NCI-H345 treated with DMSO at 0.1 percent for 48 hours (cell line): ENCODE measurements at regions not wholly inside any gene's neighbourhood (a gene's known extent, or its start where the extent isn't known, plus 50 kb on each side); places are given as distances from the start of the nearest gene placed in this dataset.

Source experiments
- DNase-seq: peaks from one replicate; lab custom pipeline; 2025; ENCODE audit not compliant: unreplicated experiment; lab: John Stamatoyannopoulos, UW

DNA sequence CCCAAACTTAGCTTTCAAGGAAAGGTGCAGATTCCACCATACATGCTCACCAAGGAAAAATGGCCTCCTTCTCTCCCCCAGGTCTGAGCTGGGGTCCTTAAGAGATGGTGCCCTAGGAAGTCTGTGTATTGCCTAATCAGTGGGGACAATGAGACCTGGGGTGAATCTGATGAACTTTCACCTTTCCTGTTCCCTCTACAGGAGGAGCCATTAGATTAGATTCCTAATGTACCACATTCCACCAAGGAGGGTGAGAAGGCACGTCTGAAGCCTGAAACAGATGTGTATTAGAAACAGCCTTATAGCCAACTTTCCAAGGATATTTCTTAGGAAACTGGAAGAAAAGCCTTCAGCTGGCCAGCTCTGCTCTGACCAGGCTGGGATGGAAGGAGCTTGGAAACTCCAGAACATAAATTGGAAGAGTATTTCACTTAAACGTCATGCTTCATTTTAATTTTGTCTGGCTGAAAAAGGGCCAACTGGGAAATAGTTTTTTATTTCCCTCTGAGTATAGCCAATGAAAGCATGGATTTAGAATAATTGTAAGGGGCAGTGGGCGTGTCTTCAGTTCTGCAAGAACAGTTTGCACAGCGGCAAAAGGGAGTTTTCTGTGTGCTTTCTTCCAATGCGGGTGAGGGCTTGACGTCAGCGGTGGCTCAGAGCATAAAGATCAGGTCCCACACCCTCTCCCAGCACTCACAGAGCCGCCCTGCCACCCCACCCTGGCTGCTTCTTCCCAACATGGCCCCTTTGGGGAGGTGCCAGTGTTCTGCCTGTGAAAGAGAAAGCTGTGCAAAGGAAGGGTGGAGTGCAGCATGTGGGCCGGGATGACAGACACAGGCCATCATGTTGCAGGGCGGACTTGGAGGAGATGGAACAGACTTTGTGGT is 210.9 kb downstream of the ESM1 start:
- no peak for DNase-seq

DNA sequence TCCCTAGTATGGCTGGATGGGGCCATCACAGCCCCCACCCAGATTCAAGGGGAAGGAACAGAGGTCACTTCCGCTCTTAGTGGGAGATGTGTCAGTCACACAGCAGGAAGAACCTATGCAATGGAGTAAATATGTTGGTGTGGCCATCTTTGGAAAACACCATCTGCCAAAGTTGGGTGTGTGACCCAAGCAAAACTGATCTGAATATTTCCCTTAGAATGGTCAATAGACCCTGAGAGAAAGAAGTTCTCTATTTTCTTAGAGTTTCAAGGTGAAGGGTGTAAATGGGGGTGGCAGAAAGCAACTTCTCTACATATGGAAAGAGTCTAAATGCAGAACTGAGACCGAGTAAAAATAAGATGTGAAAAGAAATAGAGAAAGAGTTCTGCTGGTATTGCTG is 212.7 kb downstream of the ESM1 start:
- no peak for DNase-seq

DNA sequence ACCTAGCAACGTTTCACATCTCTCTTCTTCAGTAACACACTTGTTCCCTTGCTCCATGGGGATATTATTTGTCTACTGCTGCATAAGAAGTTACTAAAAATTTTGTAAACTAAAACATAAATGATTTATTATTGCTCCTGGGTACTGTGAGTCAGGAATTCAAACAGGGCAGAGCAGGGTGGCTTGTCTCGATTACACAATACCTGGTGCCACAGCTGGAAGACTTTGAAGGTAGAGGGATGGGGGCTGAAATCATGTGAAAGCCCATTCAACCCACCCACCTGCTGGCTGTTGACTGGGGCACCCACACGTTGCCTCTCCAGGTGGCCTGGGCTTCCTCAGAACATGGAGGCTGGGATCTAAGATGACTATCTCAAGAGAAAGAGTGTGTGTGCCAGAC is 213.2 kb downstream of the ESM1 start:
- DNase-seq, result no peak

DNA sequence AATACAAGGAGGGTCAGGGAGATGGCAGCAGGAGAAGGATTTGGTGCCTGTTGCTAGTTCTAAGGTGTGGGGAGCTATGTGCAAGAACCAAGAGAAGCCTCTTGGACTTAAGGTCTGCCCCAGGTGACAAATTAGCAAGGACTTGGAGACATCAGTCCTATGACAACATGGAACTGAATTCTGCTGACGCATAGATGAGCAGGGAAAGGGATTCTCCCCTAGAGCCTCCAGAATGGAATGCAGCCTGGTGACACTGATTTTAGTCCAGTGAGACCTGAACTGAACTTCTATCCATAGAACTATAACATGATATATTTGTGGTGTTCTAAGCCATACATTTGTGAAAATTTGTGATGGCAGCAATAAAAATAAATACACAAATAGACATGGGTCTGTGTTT is 215.6 kb downstream of the ESM1 start:
- DNase-seq, result no peak

DNA sequence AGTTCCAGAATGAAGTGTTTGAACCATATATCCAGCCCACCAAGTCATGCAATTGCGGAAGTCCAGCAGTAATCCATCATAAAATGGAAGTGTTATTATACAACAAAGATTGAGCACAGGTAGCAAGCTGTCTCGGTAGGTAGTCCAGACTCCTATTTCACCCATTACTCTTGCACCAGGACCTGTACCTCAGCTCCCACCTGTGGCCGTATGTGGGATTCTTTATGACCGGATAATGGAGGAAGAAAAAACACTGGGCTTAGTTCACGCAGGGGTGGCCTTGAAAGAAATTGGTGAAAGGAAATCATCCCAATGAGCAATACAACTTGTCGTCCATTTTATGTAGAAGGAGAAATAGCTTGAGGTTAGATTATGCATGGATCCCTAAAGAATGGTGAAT is 216.3 kb downstream of the ESM1 start:
- DNase-seq, result no peak

DNA sequence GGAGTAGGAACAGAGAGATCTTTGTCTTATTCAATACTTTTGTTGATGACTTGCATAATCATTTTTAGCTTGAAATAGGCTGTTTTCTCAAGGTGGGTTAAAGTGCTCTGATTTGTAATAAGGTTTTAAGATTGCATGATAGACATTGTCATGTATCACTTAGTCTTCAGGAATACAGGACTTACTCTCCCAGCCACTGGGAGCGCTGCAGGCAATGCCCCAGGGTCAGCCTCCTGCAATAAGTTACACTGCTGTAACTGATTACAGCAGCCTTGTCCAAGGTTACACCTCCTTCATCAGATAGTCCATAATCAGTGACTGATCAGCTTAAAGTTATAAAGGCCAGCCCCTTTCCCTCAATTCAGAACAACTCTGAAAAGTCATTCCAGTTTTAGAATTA is 218.6 kb downstream of the ESM1 start:
- DNase-seq, result no peak

DNA sequence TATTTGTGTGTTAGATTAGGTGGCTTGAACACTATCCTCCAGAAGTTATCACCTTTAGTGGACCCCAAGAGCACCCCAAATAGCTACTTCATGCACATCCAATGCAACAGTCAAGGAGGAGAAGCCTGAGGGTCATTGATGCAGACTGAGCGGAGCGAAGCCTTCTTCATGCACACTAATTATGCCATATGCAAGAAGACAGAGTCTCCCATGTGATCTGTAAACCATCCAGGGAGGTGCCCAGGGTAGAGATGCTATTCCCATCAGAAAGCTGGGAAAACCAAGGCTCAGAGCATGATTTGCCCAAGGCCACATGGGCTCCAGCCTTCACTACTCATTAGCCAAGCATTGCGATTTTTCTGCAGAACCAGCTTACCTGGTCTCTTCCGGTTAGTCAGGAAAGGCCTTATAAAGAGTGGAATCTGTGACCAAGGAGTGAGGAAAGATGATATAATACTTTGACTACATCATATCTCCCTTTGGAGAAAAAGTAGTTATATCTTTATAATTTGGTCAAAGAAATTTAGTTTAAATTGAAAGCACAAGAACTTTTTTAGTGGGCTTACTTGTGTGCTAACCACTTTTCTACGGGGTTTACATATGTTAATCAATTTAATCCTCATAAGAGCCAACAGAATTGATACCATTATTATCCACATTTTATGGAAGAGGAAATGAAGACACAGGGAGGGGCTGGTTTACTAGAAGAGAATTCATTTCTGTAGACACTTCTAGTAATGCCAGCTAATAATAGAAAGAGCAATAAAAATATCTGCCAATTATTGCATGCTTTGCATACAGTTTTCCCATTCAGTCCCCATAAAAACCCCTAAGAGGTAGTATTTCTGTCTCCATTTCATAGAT is 220.0 kb downstream of the ESM1 start:
- DNase-seq, result no peak

DNA sequence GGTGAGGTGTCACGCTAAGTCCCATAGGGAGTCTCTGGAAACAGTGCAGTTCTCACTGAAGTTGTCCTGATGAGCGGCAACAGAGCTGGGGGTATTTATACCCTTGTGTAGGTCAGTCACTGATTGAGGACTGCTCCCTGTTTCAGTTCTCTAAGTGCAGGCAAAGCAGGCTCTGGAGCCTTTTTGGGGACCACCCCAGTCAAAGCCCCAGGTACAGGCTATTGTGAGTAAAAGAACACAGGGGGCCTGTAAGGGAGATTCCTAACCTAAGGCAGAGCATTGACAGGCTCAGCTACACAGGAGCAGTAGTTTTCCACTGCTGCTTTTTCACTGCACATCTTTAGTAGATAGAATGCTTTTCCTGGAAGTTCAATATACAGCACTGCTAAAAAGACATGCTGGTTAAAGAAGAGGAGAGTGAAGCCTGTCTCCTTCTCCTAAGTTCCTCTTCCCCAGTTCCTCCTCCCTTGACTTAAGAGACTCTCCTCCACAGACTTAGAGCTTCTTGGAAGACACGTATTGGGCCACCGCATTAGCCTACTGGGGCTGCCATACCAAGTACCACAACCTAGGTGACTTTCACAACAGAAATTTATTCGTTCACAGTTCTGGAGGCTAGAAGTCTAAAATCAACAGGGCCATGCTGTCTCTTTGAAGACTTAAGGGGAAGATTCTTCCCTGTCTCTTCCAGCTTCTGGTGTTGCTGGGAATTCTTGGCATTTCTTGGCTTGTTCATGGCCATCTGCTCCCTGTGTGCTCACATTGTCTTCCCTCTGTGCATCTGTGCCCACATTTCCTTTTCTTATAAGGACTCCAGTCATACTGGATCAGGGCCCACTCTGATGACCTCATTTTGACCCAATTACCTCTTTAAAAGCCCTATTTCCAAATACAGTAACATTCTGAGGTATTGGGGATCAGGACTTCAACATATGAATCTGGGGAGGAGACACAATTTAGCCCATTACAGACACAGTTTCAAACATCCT is 221.0 kb downstream of the ESM1 start:
- no peak for DNase-seq

DNA sequence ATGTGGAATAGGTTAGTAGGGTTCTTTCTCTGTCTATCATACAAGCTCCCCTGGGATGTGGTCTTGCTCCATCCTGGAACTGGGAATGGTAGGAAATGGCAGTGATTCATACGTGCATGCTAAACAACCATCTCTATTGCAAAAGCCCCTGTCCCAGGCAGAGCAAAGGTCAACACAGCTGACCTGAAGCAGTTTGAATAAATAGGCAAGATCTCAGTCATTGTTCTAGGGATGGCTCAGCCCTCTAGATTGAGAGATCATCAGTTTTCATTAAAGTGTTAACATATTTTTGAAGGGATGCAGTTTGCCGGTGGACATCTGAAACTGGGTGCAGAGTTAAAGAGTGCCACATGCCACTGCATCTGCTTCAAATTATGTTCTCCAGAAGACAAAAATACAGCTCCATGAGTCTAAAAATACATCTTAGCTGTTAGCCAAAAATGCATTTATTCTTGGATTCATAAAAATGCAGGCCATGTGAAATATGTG is 224.1 kb downstream of the ESM1 start:
- DNase-seq, result no peak

DNA sequence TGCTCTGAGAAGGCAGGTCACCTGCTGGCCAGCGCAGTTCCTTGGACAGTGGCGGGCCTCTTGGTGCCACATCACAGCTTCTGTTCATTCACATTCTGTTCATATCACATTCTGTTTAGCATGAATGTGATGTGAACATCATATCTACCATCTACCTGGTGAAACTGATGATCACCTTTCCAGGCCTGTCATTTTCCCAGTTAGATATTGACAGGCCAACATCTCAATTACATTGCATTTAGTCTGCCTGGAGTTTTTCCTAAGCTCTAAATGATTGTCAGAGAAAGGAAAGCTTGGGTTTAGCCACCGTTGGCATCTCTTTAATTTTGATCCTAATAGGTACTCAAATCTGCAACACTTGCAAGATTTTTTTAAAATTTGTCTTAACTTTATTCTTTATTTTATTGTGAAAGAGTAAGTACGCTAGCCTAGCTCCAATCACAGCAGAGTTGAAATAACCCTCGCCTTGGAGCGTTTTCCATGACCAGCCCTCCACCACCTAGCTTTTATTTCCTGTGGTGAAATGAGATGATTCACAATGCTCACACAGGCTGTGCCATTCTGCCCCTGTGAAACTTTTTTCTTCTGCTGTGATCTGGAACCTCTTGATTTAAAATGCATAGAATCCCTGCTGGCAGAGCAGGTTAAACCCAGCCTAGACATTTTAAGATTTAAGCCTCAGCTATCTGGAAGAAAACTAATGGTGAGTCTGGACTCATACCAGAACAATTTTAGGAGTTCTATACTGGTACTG is 225.0 kb downstream of the ESM1 start:
- DNase-seq, result no peak

DNA sequence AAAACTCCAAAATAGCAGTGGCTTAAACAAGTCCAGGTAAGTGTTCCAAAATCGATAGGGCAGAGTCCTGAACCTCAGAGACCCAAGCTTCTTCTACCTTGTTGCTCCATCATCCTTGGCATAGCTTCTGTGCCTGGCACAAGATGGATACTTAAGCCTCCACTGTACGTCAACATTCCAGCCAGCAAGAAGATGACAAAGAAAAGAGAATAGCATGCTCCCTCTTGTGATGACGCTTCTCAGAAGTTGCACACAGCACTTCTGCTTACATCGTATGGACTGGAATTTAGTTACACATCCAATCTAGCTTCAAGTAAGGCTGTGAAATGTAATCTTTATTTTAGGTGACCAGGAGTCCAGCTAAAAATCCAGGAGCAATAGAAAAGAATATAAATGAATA is 227.4 kb downstream of the ESM1 start:
- no peak for DNase-seq

DNA sequence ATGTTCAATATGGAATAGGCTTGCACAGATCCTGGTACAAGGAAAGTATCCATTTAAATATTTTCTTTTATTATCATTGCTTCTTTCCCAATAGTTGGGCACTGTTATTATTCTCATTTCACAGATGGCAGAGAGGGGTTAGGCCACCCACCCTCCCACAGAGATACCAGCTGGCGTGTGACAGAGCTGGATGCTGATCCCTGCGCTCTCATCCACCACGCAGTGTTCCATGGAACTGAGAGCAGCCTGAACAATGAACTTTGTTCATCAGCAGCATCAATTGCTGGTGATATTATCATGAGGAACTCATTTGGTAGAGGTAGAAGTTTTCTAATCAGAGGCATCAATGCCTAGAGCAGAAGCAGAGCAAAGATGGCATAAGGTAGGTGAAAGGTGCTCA is 227.9 kb downstream of the ESM1 start:
- DNase-seq, result no peak

DNA sequence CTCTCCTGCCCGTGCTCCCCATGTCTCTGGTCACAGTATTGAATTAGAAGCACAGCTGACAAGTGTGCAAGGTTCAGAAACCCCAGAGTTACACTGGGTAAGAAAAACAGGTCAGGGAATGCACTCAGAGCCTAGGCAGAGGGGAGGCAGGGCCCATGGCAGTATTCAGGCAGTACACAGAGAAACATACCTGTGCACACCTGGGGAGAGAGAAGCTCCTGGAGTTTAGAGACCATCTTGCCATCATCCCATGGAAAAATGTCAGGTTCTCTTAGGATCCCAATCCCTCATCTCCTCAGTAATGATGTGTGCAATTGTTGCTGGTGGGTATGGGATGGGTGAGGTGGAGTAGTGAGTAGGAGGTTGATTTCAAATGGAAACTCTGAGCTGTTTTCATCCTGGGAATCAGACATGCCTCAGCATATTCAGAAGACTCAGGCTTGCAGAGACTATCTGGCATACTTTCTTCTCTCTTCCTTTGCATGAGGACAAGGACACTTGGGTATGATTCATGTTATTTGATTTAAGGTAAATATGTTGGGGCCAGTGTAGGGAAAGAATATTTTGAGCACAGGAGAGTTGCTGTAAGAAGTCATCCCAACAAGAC is 228.5 kb downstream of the ESM1 start:
- DNase-seq, result no peak

DNA sequence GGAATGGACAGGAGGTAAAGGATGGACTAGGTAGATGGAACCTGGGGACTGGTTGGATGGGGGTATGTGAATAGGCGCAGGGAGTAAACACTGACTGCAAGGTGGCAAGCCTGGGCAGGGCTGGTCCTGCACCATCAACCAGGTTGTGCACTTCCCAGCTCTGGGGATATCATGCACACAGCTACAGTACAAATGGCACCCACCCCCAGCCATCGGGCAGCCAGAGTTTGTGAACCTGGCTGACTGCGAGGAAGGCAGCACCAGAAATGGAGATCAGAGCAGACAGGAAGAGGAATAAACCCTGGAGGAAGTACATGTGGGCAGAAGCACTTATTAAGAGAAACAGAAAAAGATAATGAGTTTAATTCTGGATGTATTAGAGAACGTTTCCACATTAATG is 229.1 kb downstream of the ESM1 start:
- DNase-seq, result no peak

DNA sequence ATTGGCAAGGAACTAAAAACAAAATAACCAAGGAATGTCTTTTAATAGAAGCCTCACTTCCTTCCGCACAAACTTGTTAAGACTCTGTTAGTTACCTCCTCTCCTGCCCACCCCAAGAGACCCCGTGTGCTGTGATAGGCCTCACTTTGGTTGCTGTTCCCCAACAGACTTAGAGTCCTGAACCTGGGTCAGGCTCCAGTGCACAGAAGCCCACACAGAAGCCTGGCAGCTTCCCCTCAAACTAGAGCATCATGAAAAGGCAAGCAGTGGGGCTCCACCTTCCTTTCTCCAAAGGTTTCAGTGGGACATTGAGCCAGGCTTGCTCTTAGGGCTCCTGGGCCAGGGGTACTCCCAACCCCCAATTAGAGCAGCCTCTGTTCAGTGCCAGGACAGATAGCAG is 230.5 kb downstream of the ESM1 start:
- no peak for DNase-seq

DNA sequence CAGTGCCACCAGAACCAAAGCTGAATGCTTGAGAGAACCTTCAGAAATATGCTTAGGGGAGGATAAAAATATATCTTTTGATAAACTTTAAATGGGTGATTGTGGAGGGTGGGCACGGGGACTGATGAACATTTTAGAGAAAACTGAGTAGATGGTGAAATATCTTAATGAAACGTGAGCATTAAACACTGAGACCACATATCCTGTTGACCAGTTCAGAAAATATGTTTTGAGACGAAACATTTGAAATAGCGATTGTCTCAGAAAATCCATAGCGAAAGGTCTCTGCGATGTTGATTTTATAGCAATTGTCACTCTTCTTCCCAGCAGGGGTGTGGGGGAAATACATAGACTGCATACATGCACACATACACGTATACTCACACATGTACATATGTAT is 231.0 kb downstream of the ESM1 start:
- DNase-seq, result no peak

DNA sequence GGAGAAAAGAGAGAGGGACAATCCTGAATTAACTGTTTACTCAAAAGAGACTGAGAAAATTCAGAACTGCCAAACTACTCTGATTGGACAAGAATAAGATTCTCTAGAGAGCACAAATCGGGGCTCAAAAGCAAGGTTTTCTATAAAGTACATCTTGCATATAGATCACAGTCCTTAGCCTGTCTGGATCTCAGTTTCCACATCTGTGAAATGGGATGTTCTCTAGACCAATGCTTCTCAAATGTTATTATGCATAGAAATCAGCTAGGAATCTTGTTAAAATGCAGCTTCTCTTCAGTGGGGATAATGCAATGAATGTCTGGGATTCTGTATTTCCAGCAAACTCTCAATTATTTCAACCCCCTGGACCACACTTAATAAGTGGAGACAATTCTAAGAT is 231.6 kb downstream of the ESM1 start:
- no peak for DNase-seq

DNA sequence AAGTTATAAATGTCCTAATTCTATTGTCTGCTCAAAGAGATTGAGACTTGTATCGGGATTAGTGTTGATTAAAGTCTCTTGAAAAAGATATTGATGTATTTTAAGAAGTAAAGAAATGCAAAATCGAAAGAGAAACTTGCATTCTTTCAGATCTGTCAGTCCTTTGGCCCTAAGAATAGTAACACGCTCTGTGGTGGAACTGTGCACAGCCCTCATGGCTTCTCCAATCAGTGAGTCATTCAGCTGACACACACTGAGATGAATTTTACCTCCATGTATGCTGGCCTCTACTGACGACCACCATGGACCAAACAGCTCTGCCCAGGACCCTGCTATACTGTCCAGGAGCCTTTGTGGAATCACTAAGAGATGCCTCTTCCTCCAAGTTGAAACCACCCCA is 232.4 kb downstream of the ESM1 start:
- no peak for DNase-seq

DNA sequence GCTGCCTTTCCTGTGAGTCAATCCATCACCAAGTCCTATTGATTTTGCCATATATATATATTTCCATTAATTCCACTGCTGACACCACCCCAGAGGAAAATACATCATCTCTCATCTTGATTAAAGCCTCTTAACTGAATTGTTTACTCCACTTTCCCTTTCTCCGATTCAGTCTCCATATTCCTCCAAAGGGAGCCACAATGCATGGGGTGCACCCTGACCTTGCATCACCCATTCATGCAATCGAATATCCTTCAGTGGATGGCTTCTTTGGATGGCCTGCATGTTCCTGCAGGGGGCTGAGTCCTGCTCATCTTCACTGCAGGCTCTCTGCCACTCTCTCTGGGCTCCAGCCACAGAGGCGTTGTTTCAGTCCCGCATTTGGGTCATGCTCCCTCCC is 231.0 kb downstream of the SNX18 start:
- no peak for DNase-seq
